GDM1 (cell line): ENCODE measurements at regions not wholly inside any gene's neighbourhood (a gene's known extent, or its start where the extent isn't known, plus 50 kb on each side); places are given as distances from the start of the nearest gene placed in this dataset.
A peak's percentile ranks its signal among the peaks of the same experiment; 100 is the strongest.

Experiments used
- DNase-seq: peaks from one replicate; lab custom pipeline; 2025; lab: John Stamatoyannopoulos, UW

DNA sequence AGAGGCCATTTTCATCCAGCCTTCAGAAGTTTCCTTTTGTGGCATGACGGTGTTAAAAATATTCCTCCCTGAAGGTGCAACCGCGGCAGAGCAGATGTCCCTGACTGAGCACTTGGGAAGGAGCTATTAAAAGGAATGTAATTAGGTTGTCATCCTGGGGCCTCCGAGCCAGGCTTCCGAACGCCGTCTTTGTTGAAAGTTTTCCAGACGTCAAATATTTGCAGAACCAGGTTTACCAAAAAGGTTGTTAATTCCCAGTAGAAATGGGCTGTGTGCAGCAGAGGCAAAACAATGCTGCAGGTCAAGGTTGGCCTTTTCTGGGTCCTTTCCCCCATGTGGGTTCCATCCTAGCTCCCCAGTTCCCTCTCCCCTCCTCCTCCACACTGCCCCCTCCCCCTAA, 88.8 kb upstream of the CALM2 start:
- no peak for DNase-seq

DNA sequence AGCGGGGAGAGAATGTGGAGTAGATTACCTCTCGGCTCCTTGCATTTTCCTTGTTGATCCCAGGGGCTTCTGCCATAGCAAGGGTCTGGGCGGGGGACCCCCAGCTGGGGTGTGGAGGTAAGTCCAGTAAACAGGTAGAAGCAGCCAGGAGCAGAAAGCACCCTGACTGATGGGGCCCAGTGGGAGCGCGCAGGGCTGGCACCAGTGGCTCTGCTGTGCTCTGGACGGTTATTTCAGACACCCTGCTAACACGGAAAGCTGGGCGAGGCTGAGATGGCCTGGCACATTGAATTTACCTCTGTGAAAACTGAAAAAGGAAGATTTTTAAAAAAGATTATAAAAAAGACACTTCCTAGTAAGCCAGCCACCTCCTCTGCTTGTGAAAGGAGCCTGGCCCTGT, 88.4 kb upstream of the CALM2 start:
- DNase-seq, result no peak

DNA sequence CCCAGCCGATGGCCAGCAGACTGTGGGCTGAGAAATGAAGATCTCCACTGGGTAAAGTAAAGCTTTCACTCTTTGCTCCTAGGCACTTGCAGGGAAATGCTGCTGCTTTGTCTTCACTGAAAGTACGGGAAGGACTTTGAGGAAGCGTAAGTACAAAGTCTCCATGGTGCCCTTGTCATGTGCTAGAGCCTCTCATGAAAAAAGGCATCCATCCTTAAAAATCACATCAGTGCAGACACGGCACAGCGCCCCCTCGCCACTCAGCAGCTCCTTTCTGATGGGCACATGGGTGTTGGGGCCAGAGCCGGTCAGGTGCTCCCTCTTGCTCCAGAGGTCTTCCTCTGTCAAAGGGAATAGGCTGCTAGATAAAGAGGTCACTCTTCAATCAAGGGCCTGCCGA, 87.8 kb upstream of the CALM2 start:
- DNase-seq, result no peak

DNA sequence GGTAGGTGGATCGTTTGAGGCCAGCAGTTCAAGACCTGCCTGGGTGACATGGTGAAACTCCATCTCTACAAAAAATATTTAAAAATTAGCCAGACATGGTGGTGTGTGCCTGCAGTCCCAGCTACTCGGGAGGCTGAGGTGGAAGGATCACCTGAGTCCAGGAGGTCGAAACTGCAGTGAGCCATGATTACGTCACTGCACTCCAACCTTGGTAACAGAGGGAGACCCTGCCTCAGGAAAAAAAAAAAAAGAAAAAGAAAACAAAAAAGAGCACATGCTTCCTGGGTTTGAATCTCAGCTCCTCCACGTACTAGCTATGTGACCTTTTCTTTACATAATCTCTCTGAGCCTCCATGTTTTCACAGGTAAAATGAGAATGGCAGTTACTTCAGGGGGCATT, 86.3 kb upstream of the CALM2 start:
- DNase-seq, result no peak

DNA sequence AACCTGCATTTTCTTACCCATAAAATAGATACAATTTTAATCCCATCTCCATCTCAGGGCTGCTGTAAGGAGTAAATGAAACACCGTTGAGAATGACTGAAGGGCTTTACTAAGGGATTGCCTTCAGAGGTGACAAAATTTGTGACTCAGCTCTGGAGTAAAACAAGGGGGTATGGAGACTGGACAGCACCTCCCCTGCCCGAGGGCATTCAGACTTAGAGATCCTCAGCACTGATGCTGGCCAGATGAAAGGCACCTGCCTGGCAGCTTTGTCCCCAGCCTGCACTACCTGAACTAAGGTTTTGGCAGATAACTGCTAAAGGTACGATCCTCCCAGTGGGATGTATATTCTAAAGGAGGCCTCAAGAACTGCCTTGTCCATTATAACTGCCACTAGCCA, 84.7 kb upstream of the CALM2 start:
- DNase-seq, result no peak

DNA sequence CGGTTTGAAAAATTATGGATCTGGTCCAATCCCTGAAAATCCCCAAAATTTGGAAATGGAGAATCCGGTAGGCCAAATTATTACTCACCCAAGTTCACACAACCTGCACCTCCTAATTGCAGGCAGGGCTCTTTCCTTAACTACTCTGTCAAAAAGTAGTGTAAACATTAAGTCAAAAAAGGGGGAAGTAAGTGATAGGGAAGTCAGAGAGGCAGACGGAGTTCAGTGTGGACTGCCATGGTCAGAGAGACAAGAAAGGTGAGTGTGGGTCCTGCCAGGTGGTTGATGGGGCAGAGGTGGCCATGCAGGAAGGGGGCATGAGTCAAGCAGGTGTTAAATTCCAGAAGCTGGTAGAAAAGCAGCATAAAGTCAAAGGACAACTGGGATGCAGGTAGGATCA, 83.5 kb upstream of the CALM2 start:
- no peak for DNase-seq

DNA sequence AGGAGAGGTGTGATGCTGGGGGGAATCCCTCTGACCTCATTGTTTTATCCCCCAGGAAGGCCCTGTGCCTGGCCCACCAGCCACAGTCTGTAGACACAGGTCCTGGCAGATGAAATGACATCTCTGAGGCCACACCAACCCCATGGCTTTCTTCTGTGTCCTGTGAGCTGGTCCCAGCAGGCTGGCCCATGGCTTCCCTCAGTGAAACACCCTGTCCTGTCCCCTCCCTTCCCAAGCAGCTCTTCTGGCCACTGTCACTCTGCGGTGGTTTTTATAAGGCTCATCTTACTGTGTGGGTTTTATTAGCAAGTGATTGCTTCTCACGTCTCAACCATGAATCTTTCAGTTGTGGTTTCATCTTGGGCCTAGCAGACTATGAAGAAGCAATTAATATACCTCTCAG, 81.6 kb upstream of the CALM2 start:
- no peak for DNase-seq

DNA sequence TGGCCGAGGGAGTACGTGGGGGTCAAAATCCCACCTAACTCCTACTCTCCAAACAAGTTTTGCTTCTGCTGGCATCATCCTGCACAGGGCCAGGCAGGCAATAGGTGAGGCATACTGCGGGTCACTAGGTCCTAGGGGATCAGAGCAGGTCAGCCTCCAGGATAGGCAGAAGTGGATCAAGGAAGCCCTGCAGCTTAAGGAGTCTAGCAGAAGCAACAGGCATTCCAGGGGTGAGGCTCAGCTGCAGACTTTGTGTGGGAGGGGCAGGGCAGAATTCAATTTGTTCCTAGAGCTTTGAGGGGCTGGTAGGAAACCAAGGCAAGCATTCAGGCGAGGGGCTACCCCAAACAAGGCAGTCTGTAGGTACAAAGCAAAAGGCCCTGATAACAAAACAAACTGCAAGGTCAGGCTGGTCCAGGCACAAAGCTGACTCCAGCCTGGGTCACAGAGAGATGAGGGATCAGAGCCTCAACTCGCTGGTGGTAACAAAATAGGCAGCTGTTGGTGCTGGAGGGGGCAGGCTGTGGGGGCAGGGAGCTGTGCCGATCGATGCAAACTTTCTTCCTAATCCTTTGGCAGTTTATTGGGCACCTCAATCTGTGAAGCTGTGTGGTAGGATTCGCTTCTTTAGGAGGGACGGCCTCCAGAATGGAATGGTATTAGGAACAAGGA, 80.2 kb upstream of the CALM2 start:
- DNase-seq, result no peak

DNA sequence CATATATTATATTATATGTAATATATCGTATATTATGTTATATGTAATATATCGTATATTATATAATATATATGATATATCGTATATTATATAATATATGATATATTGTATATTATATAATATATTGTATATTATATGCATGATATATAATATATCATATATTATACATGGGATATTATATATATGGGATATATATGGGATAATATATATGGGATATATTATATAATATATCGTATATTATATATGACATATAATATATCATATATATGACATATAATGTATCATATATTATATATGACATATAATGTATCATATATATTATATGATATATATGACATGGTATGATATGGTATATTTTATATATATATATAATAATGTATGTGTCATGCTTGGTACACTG, 79.5 kb upstream of the CALM2 start:
- DNase-seq, result no peak

DNA sequence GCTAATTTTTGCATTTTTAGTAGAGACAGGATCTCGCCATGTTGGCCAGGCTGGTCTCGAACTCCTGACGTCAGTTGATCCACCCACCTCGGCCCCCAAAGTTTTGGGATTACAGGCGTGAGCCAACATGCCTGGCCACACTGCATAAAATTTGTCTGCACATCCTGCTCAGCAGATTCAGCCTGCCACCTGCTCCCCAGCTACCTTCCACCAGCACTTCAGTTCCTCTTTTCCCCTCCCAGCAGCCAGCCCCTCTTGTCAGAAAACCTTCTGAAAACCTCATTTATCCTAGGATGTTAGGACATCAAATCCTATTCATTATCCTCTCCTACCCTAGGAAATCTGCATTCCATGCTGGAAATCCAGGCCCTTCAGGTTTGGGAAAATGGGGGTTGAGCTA, 78.2 kb upstream of the CALM2 start:
- peak; percentile 39 for DNase-seq

DNA sequence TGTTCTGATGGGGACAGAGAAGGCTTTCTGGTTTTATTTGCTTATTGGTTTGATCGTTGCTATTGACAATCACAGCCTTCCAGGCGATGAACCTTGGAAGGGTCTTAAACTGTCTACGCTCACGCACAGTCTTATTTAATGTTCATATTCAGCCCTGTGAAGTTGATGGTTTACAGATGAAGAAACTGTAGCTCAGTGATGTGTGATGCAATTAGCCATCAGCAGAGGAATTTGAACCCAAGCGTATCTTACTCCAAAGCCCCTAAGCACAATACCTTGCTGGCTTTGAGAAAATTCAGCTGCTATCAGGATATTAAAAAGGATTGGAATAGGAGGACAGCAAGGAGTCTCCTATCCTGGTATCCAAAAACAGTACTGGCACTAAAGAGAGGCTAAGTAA, 77.1 kb upstream of the CALM2 start:
- DNase-seq, result no peak

DNA sequence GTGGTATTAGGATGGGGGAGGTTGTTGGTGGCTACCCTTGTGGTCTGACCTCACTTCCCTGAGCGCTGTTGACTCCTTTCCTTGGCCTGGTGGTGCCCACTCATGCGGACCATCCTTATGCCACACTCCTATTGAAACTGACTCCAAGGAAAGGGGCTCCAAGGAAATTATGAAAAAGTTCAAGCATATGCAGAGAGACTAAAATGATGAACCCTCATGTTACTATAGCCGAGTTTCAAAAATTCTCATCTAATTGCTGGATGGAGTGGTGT, 75.0 kb upstream of the CALM2 start:
- no peak for DNase-seq

DNA sequence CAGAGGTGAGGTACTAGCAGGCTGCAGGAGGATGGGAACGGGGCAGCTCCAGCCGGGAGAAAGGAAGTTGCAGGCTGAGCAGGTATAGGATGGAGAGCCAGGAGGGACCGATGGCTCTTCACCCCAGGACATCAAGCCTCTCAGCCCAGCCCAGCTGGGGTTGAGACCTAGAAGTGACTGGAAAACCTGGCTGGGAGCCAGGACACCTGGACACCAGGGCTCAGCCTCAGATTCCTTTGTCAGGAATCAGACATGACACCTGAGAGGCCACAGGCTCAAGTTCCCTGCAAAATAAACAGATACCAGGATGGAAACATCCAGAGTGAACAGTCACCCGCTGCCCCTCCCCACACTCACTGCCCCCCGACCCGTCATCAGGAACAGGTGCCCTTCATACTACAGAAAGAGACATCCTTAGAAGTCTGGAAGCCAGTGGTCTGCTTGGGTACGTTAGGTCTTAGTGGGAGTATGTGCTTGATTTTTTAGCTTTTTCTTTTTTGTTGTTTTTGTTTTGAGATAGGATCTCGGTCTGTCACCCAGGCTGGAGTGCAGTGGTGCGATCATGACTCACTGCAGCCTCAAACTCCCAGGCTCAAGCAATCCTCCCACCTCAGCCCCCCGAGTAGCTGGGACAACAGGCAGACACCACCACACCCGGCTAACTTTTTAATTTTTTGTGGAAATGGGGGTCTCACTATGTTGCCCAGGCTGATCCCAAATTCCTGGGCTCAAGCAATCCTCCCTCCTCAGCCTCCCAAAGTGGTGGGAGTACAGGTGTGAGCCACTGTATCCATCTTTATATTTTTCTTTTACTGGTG, 74.5 kb upstream of the CALM2 start:
- no peak for DNase-seq

DNA sequence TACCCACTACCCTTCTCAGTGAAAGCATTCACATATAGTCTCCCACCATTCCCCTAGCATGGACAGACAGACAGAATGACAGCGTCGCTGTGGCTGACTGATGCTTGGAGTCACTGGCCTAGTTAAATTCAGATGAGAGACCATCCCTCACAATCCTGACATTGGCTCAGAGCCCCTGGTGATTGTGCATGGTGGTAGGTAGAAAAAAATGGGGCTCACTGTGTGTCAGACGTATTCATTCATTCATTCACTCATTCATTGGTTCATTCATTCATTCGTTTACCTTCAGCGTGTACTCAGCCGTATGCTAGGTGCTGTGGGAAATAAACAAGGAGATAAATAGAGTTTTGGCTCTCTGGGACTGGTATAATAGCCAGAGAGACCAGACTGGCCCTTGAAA, 73.6 kb upstream of the CALM2 start:
- DNase-seq, result no peak

DNA sequence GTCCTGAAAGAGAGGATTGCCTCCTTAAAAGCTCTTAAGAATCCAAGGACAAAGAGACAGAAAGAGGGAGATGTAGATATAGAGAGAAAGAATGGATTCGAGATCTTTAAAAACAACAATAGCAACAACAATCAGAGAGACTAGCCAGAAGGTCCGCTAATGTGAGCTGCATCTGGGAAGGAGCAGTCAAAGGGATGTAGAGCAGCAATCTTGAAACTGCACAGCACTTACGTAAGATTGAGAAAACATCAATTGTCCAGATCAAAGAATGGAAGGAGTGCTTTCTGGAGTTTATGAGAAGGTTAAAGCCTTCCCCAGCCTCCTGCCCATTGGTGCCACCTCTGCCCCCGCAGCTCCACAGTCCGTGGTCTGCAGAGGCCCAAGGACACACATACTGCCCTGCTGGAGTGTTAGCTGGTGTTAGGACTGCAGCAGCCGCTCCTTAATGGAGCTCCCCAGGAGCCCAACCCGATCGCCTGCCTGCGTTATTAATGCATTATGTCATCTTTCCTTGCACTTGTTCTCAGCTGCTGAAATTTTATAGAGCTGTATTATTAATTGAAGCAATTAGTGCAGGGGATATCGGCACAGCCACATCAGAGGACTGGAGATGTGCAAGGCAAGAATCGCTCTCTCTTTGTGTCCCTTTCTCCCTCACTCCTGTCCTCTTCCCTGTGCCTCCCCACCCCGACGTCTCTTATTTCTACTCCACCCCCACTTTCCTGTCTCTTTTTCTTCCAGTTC, 73.0 kb upstream of the CALM2 start:
- DNase-seq, result no peak

DNA sequence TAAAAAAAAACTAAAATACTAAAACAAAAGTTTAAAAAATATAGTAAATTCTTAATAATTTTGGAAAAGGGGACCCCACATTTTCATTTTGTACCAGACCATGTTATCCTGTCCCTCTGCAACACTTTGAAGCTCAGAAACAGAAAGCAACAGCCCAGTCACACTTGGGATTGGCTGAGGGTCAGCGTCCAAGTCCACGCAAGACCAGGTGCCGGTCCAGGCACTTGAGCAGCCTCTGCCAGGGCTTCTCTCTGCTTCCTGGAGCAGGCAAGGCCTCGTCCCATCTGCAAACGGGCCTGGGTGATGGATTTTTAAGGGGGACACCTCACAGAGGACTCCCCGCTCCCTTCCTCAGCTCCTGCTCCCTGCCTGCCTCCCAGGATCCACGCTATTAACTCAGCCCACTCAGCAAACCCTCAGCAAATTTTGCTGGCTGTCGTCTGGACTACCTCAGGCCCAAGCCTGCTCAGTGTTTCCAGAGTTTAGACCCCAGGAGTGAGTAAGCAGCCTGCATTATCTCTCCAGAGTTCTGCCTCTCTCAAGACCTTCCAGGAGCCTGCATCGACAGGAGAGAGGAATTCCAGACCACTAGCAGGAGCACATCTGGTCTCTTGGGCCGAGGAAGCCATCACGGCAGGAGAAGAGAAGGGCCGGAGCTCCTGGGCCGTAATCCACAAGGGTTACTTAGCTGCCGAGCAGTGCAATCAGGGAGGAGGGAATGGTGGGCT, 67.4 kb upstream of the CALM2 start:
- no peak for DNase-seq

DNA sequence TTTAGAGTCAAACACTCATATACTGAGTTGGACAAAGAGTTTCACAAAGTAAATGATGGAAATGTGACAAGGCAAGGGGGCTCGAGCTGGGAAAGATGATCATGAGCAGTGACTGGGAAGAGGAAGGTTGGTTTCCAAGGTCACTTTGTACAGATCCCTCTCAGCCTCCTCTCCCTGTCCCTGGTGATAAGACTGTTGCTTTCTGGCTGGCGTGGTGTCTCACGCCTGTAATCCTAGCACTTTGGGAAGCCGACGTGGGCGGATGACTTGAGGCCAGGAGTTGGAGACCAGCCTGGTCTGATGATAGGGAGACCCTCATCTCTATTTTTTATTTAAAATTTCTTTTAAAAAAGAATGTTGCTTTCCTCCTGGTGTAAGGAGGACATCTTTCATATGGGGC, 65.4 kb upstream of the CALM2 start:
- DNase-seq, result no peak

DNA sequence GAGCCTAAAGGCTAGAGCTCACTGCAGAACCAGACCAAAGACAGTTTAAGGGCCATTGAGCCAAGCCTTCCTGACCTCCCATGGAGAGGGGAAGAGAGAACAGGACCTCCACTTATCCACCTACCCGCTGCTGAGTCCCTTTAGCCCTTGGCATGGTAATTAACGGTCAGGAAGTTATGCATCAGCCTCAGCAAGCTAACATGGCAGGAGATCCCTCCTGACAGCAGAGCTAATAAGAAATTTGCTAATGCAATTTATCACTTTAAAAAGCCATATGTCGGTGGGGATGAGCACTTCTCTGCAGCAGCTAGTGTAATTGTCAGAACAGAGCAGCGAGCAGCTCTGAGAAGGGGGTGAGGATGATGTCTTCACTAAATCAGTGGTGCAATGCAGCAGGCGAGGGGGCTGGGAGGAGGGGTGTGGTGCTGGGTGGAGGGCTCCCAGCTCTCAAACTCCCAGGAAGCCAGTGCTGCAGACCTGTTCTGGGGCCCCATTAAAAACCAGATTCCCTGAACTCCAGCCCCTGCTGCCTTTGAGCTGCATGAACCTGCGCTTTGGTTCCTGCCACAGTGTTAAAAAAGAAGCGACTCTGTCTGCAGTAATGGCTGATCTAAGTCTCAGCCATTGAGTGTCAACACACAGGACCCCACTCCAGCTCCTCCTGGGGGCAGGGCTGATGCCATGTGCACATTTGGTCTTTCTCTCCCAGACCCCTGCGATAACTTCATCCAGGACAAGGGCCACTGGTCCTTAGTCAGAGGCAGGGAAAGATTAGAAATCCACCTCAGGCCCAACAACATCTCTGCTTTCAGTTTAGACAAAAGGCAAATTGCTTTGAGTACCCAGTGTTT, 63.0 kb upstream of the CALM2 start:
- DNase-seq, result no peak

DNA sequence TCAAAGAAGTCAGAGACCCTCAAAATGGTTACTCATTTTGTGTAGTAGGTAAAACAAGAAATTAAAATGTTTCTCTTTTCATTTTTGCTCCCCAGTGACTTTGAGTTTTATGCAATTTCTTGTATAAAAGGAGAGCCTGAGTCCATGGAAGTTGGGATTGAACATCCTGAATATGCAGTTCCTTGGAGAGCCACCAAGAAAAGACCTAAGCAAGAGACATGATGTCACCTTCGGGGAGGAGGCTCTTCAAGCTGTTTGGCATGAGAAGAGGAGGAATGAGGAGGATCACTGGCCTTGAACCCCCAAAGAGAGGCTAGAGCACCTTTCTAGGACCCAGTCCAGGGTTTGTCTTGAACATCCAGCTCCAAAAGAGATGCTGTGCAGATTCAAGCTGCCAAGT, 62.3 kb upstream of the CALM2 start:
- DNase-seq, result no peak

DNA sequence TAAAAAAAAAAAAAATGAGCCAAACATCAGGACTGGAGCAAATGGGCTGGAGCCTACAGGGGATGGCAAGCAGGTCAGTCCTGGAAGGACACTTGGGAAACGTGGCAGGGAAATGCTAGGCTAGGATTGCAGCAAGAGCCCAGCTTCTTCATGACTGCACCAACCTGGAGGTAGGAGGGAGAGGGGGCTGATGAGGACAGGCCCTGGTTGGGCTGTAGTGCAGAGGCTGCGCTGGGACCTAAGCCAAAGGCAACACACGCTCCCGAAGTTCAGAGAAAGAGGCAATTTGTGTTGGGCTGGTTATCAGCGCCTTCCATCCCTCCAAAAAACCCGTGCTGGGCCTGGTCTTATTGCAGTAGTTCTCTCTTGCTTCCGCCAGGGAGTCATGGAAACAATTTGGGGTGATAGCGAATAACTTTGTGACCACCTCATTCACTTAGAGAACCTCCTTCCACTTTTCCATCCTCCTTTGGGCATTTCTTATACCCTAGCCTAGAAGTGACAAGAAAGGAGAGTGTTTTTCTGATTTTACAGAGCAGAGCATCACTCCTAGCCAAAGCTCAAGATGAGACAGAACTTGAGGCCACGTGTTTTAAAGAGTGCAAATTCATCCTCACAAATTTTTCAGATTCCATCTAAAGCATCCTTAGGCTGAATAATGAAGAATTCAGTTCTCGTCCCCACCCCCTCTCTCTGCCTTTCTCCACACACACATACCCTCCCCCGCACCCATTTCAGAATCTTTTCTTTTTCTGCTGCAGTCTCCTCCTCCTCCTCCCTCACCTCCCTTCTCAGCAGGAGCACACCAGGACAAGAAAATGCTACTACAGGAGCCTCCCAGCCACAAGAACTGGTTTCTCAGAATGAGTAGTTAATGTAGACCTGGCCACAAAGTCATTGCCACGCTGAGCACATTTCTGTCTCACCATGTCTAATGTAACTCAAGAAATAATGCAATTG, 61.3 kb upstream of the CALM2 start:
- no peak for DNase-seq
